ENCODE measurements at regions not wholly inside any gene's neighbourhood (a gene's known extent, or its start where the extent isn't known, plus 50 kb on each side); places are given as distances from the start of the nearest gene placed in this dataset.

- TF ChIP-seq SIN3A (IDR thresholded peaks at IDR 0.05; ENCODE audit: borderline replicate concordance, insufficient read depth, low read length) (no peak), FOXP2 (optimal IDR thresholded peaks at IDR 0.05; ENCODE audit: borderline replicate concordance, extremely low read depth, extremely low read length, insufficient read depth) (no peak), REST (IDR thresholded peaks at IDR 0.05; ENCODE audit: insufficient read depth in 1 of 2, low read depth in 2 of 2, low read length in 2 of 2) (no peak), TAF1 (IDR thresholded peaks at IDR 0.05; ENCODE audit: borderline replicate concordance, insufficient read depth, low read length) (no peak), POLR2AphosphoS5 (IDR thresholded peaks at IDR 0.05; ENCODE audit: low read depth, low read length) (no peak)
Measured at GRCh38 chr16:59192551-59193199, 458.6 kb upstream of the GOT2 start.

- TF ChIP-seq POLR2AphosphoS5 (IDR thresholded peaks at IDR 0.05; ENCODE audit: low read depth, low read length) (no peak), REST (IDR thresholded peaks at IDR 0.05; ENCODE audit: insufficient read depth in 1 of 2, low read depth in 2 of 2, low read length in 2 of 2) (no peak), TAF1 (IDR thresholded peaks at IDR 0.05; ENCODE audit: borderline replicate concordance, insufficient read depth, low read length) (no peak), FOXP2 (optimal IDR thresholded peaks at IDR 0.05; ENCODE audit: borderline replicate concordance, extremely low read depth, extremely low read length, insufficient read depth) (no peak), SIN3A (IDR thresholded peaks at IDR 0.05; ENCODE audit: borderline replicate concordance, insufficient read depth, low read length) (no peak)
Measured at GRCh38 chr16:59190731-59191130, 456.6 kb upstream of the GOT2 start.

GRCh38 chr16:59188029-59188428 lies 453.9 kb upstream of the GOT2 start:
- TF ChIP-seq POLR2AphosphoS5 (IDR thresholded peaks at IDR 0.05; ENCODE audit: low read depth, low read length) (no peak), REST (IDR thresholded peaks at IDR 0.05; ENCODE audit: insufficient read depth in 1 of 2, low read depth in 2 of 2, low read length in 2 of 2) (no peak), TAF1 (IDR thresholded peaks at IDR 0.05; ENCODE audit: borderline replicate concordance, insufficient read depth, low read length) (no peak), FOXP2 (optimal IDR thresholded peaks at IDR 0.05; ENCODE audit: borderline replicate concordance, extremely low read depth, extremely low read length, insufficient read depth) (no peak), SIN3A (IDR thresholded peaks at IDR 0.05; ENCODE audit: borderline replicate concordance, insufficient read depth, low read length) (no peak)

- TF ChIP-seq POLR2AphosphoS5 (IDR thresholded peaks at IDR 0.05; ENCODE audit: low read depth, low read length), result no peak
- TF ChIP-seq SIN3A (IDR thresholded peaks at IDR 0.05; ENCODE audit: borderline replicate concordance, insufficient read depth, low read length), result no peak
- no peak for TF ChIP-seq FOXP2 (optimal IDR thresholded peaks at IDR 0.05; ENCODE audit: borderline replicate concordance, extremely low read depth, extremely low read length, insufficient read depth)
- TF ChIP-seq TAF1 (IDR thresholded peaks at IDR 0.05; ENCODE audit: borderline replicate concordance, insufficient read depth, low read length), result no peak
- TF ChIP-seq REST (IDR thresholded peaks at IDR 0.05; ENCODE audit: insufficient read depth in 1 of 2, low read depth in 2 of 2, low read length in 2 of 2), result no peak
Measured at GRCh38 chr16:59181821-59182420, 447.8 kb upstream of the GOT2 start.

Measured in PFSK-1 (cell line).